ENCODE measurements at regions not wholly inside any gene's neighbourhood (a gene's known extent, or its start where the extent isn't known, plus 50 kb on each side); places are given as distances from the start of the nearest gene placed in this dataset.

DNA sequence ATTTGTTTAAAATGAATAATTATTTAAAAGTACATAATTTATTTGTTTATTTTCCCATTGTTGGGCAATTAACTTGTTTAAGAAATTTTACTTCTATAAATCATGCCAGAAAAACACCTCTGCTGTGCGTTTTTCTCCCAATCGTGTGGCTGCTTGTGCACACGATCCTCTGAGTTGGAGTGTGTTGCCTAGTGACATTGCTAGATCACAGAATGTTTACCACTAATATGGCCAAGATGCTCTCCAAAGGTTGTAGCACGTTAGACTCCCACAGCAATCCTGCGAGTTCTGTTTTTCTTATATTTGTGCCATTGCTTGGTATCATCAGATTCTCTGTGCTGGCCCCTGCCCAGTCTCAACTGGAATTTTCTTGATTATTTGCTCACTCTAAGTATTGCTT lies 207.1 kb upstream of the ADCY1 start:
- Histone ChIP-seq H3K4me3 (ENCODE audit: insufficient read depth, low read depth, low read length) (no peak overlapping the region), H3K27me3 (ENCODE audit: control insufficient read depth, insufficient read depth, low read length, poor library complexity, severe bottlenecking) (no peaks in the 10 kb centered on the region), H3K27ac (ENCODE audit: insufficient read depth, low read depth, low read length, poor library complexity, severe bottlenecking) (no peak overlapping the region), H3K9me3 (ENCODE audit: control insufficient read depth, low read length) (no peaks in the 10 kb centered on the region), H3K4me1 (ENCODE audit: control insufficient read depth, insufficient read depth, low read length) (peaks cover 8% of the 10 kb centered on the region), H3K36me3 (ENCODE audit: control insufficient read depth, insufficient read depth, low read length) (no peaks in the 10 kb centered on the region)
- WGBS, 2 experiments = 89 to 91% methylated on average over 5 of the region's 5 CpGs

DNA sequence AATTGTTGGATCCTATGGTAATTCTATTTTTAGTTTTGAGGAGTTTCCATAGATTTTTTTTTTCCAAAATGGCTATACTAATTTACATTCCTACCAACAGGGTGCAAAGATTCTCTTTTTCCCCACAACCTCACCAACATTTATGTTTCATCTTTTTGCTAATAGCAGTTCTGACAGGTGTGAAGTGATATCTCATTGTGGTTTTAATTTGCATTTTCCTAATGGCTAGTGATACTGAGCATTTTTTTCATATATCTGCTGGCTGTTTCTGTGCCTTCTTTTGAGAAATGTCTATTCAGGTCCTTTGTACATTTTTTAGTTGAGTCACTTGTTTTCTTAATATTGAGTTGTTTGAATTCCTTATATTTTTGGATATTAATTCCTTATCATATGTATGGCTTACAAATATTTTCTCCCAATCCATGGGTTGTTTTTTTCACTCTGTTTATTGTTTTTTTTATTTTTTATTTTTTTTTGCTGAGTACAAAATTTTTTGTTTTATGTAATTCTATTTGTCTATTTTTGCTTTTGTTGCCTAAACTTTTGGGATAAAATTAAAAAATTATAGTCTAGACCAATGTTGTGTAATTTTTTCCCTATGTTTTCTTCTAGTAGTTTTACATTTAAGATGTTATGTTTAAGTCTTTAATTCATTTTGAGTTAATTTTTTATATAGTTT lies 205.9 kb upstream of the ADCY1 start:
- no peaks in the 10 kb centered on the region for H3K9me3 ChIP-seq (ENCODE audit: control insufficient read depth, low read length)
- no peaks in the 10 kb centered on the region for H3K36me3 ChIP-seq (ENCODE audit: control insufficient read depth, insufficient read depth, low read length)
- H3K4me1 ChIP-seq (ENCODE audit: control insufficient read depth, insufficient read depth, low read length) = peaks cover 8% of the 10 kb centered on the region
- H3K27me3 ChIP-seq (ENCODE audit: control insufficient read depth, insufficient read depth, low read length, poor library complexity, severe bottlenecking) = no peaks in the 10 kb centered on the region
- no peak overlapping the region for H3K4me3 ChIP-seq (ENCODE audit: insufficient read depth, low read depth, low read length)
- H3K27ac ChIP-seq (ENCODE audit: insufficient read depth, low read depth, low read length, poor library complexity, severe bottlenecking) = no peak overlapping the region

DNA sequence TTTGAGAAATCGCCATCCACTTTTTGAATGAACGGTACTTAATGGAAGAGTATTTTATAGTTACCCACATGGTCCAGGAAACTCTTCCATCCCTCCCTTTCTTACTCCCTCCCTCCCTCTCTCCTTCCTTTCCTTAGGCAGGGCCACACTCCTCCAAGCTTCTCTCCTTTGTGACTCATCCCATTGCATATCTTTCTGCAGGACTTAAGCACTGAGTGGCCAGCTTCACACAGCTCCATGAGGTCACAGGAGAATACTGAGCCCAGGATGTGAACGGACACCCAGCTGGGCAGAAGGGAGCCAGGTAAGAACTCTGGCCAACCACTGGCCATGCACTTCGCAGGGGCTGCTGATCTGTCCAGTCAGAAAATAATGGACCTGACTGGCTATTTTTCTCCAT lies 189.7 kb upstream of the ADCY1 start:
- no peak overlapping the region for H3K27ac ChIP-seq (ENCODE audit: insufficient read depth, low read depth, low read length, poor library complexity, severe bottlenecking)
- no peaks in the 10 kb centered on the region for H3K4me1 ChIP-seq (ENCODE audit: control insufficient read depth, insufficient read depth, low read length)
- no peaks in the 10 kb centered on the region for H3K36me3 ChIP-seq (ENCODE audit: control insufficient read depth, insufficient read depth, low read length)
- no peaks in the 10 kb centered on the region for H3K27me3 ChIP-seq (ENCODE audit: control insufficient read depth, insufficient read depth, low read length, poor library complexity, severe bottlenecking)
- H3K9me3 ChIP-seq (ENCODE audit: control insufficient read depth, low read length) = no peaks in the 10 kb centered on the region
- WGBS, 2 experiments = 91 to 93% methylated on average over 4 of the region's 4 CpGs
- no peak overlapping the region for H3K4me3 ChIP-seq (ENCODE audit: insufficient read depth, low read depth, low read length)

DNA sequence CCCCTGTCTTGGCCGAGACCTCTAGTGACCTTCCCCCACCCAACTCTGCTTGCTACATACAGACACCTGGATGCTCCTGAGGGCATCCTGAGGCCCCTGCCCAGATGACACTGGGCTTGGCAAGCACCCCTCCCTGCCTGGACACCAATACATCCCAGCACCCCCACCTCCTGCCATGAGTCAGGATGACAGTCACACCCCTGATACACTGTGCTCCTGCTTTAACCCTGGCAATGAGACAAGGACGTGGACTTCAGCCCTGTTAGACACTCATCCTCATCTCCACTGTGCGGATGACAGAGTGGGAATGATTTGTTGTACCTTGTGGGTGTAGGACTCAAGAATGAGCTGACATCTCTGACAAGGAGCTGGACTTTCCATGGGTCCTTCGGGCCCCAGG lies 186.3 kb upstream of the ADCY1 start:
- no peaks in the 10 kb centered on the region for H3K27me3 ChIP-seq (ENCODE audit: control insufficient read depth, insufficient read depth, low read length, poor library complexity, severe bottlenecking)
- no peaks in the 10 kb centered on the region for H3K36me3 ChIP-seq (ENCODE audit: control insufficient read depth, insufficient read depth, low read length)
- H3K27ac ChIP-seq (ENCODE audit: insufficient read depth, low read depth, low read length, poor library complexity, severe bottlenecking) = no peak overlapping the region
- no peaks in the 10 kb centered on the region for H3K9me3 ChIP-seq (ENCODE audit: control insufficient read depth, low read length)
- no peak overlapping the region for H3K4me3 ChIP-seq (ENCODE audit: insufficient read depth, low read depth, low read length)
- H3K4me1 ChIP-seq (ENCODE audit: control insufficient read depth, insufficient read depth, low read length) = no peaks in the 10 kb centered on the region
- WGBS, 2 experiments = 84 to 92% methylated on average over 4 of the region's 4 CpGs

DNA sequence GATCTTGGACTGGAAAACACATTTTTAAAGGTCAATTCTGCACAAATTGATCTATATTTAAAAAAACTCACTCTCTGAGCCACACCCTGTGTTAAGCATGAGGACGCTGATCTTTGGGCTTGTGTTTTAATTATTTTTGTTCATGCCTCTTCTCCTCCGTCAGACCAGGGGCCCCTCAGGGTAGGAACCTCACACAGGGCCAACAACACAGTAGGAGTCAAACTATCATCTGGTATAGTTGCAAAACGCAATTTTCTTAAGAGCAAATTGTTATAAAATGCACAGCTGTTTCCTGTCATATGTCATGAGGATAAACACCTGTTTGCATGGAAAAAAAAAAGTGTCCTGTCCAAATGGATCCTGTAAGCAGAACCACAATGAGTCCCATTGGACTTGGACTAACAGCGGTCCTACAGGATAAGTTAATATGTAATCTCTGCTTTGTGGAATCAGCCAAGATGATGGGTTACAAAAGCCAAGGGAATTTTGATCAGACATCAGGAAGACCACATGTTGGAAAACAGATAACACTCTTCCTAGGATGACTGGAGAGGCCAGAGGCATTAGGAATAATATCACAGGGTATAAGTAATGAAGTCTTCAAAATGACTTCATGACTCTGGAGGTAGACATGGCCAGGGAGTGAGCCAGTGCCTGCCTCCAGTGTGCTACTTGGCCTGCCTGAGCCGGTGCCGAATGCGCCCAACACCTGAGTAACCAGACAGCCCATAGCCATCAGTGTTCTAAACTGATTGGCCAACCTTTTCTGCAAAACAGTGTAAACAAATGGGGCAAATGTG lies 184.9 kb upstream of the ADCY1 start:
- H3K27me3 ChIP-seq (ENCODE audit: control insufficient read depth, insufficient read depth, low read length, poor library complexity, severe bottlenecking) = no peaks in the 10 kb centered on the region
- H3K27ac ChIP-seq (ENCODE audit: insufficient read depth, low read depth, low read length, poor library complexity, severe bottlenecking) = no peak overlapping the region
- no peak overlapping the region for H3K4me3 ChIP-seq (ENCODE audit: insufficient read depth, low read depth, low read length)
- 95 to 96% methylated on average over 7 of the region's 7 CpGs for WGBS, 2 experiments
- no peaks in the 10 kb centered on the region for H3K36me3 ChIP-seq (ENCODE audit: control insufficient read depth, insufficient read depth, low read length)
- no peaks in the 10 kb centered on the region for H3K9me3 ChIP-seq (ENCODE audit: control insufficient read depth, low read length)
- no peaks in the 10 kb centered on the region for H3K4me1 ChIP-seq (ENCODE audit: control insufficient read depth, insufficient read depth, low read length)

DNA sequence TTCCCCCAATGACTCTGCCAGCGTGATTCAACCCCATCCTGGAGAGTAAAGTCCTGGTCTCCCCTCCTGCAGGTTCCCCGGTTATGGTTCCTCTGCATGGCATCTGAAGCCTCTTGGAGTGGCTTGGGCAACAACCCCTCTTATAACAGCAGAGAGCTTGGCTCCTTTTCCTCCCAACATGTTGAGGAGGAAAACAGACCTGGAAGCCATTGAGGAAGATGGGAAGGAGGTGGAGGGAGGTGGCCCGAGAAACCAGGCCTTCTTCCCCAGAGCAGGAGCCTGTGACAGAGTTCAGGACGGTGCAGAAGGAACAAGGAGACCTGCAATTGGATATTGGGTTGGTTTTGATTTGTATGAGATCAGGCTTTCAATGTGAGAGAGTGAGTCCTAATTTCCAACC lies 184.0 kb upstream of the ADCY1 start:
- no peak overlapping the region for H3K4me3 ChIP-seq (ENCODE audit: insufficient read depth, low read depth, low read length)
- H3K9me3 ChIP-seq (ENCODE audit: control insufficient read depth, low read length) = no peaks in the 10 kb centered on the region
- H3K27ac ChIP-seq (ENCODE audit: insufficient read depth, low read depth, low read length, poor library complexity, severe bottlenecking) = no peak overlapping the region
- H3K27me3 ChIP-seq (ENCODE audit: control insufficient read depth, insufficient read depth, low read length, poor library complexity, severe bottlenecking) = no peaks in the 10 kb centered on the region
- 94 to 97% methylated on average over 4 of the region's 4 CpGs for WGBS, 2 experiments
- H3K36me3 ChIP-seq (ENCODE audit: control insufficient read depth, insufficient read depth, low read length) = no peaks in the 10 kb centered on the region
- no peaks in the 10 kb centered on the region for H3K4me1 ChIP-seq (ENCODE audit: control insufficient read depth, insufficient read depth, low read length)

DNA sequence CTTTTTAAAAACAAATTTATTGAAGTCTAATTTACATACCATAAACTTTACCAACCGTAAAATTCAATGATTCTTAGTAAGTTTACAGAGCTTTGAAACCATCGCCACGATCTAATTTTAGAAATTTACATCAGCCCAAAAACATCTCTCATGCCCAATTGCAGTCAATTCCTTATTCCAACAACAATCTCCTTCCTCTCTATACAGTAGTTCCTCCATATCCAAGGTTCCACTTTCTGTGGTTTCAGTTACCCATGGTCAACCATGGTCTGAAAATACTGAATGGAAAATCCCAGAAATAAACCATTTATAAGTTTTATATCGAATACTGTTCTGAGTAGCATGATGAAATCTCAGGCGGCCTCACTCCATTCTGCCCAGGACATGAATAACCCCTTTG lies 183.4 kb upstream of the ADCY1 start:
- H3K4me1 ChIP-seq (ENCODE audit: control insufficient read depth, insufficient read depth, low read length) = no peaks in the 10 kb centered on the region
- H3K27ac ChIP-seq (ENCODE audit: insufficient read depth, low read depth, low read length, poor library complexity, severe bottlenecking) = no peak overlapping the region
- no peaks in the 10 kb centered on the region for H3K27me3 ChIP-seq (ENCODE audit: control insufficient read depth, insufficient read depth, low read length, poor library complexity, severe bottlenecking)
- H3K4me3 ChIP-seq (ENCODE audit: insufficient read depth, low read depth, low read length) = no peak overlapping the region
- 91 to 98% methylated on average over 5 of the region's 5 CpGs for WGBS, 2 experiments
- no peaks in the 10 kb centered on the region for H3K9me3 ChIP-seq (ENCODE audit: control insufficient read depth, low read length)
- no peaks in the 10 kb centered on the region for H3K36me3 ChIP-seq (ENCODE audit: control insufficient read depth, insufficient read depth, low read length)

GRCh38 chr7:45391618-45392451 lies 182.3 kb upstream of the ADCY1 start:
- H3K36me3 ChIP-seq (ENCODE audit: control insufficient read depth, insufficient read depth, low read length) = no peaks in the 10 kb centered on the region
- WGBS, 2 experiments = 95 to 97% methylated on average over 36 to 38 of the region's 38 CpGs
- H3K4me1 ChIP-seq (ENCODE audit: control insufficient read depth, insufficient read depth, low read length) = no peaks in the 10 kb centered on the region
- H3K4me3 ChIP-seq (ENCODE audit: insufficient read depth, low read depth, low read length) = no peak overlapping the region
- no peaks in the 10 kb centered on the region for H3K27me3 ChIP-seq (ENCODE audit: control insufficient read depth, insufficient read depth, low read length, poor library complexity, severe bottlenecking)
- no peaks in the 10 kb centered on the region for H3K9me3 ChIP-seq (ENCODE audit: control insufficient read depth, low read length)
- no peak overlapping the region for H3K27ac ChIP-seq (ENCODE audit: insufficient read depth, low read depth, low read length, poor library complexity, severe bottlenecking)

GRCh38 chr7:45394117-45394708 lies 180.0 kb upstream of the ADCY1 start:
- Histone ChIP-seq H3K27ac (ENCODE audit: insufficient read depth, low read depth, low read length, poor library complexity, severe bottlenecking) (no peak overlapping the region), H3K36me3 (ENCODE audit: control insufficient read depth, insufficient read depth, low read length) (no peaks in the 10 kb centered on the region), H3K4me3 (ENCODE audit: insufficient read depth, low read depth, low read length) (no peak overlapping the region), H3K9me3 (ENCODE audit: control insufficient read depth, low read length) (no peaks in the 10 kb centered on the region), H3K4me1 (ENCODE audit: control insufficient read depth, insufficient read depth, low read length) (no peaks in the 10 kb centered on the region), H3K27me3 (ENCODE audit: control insufficient read depth, insufficient read depth, low read length, poor library complexity, severe bottlenecking) (no peaks in the 10 kb centered on the region)
- 80 to 87% methylated on average over 4 of the region's 4 CpGs for WGBS, 2 experiments

DNA sequence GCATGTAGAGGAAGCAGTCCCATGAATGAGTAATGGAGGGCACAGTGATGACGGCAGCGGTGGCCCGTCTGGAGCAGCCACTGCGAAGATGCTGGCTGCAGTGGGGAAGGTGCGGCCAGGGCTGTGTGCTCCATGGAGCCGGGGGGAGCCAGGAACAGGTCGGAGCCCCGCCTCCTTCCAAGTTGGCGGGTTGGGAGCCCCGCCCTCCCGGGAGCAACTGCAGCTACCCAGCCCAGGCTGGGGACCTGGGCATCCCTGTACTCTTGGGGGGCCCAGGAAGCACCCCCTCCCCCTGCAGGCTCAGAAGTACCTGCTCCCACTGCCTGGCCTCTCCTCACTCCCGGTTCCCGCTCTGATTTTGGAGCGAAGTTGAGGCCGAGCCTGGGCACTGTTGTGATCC lies 175.1 kb upstream of the ADCY1 start:
- Histone ChIP-seq H3K4me1 (ENCODE audit: control insufficient read depth, insufficient read depth, low read length) (no peaks in the 10 kb centered on the region), H3K27me3 (ENCODE audit: control insufficient read depth, insufficient read depth, low read length, poor library complexity, severe bottlenecking) (no peaks in the 10 kb centered on the region), H3K27ac (ENCODE audit: insufficient read depth, low read depth, low read length, poor library complexity, severe bottlenecking) (no peak overlapping the region), H3K9me3 (ENCODE audit: control insufficient read depth, low read length) (no peaks in the 10 kb centered on the region), H3K4me3 (ENCODE audit: insufficient read depth, low read depth, low read length) (no peak overlapping the region), H3K36me3 (ENCODE audit: control insufficient read depth, insufficient read depth, low read length) (no peaks in the 10 kb centered on the region)
- WGBS, 2 experiments = 91 to 92% methylated on average over 15 of the region's 15 CpGs
